ENCODE measurements at regions not wholly inside any gene's neighbourhood (a gene's known extent, or its start where the extent isn't known, plus 50 kb on each side); places are given as distances from the start of the nearest gene placed in this dataset.

DNA sequence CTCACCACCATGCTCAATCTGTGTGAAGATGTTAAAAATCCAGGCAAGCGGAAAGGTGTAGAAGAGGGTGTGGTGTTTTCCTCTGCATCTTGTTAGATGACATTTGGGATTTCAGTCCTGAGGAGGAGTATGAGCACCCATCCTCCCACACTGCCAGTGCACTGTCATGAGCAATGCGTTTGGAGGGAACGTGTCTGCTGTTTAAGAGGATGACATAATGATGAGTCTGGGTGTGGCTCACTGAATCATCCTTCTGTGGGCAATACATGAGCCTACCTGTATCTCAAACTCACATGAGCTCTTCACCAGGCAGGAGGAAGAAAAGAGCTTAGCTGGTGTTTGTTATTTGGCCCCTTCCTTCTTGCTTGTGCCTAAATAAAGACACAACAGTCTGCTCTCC is 67.9 kb upstream of the ARX start:
- H3K36me3 ChIP-seq: no peaks in the 10 kb centered on the region
- H3K9me3 ChIP-seq: peaks cover 0 to 9% of the 10 kb centered on the region in 2 donors
- TF ChIP-seq, protein P1, sequence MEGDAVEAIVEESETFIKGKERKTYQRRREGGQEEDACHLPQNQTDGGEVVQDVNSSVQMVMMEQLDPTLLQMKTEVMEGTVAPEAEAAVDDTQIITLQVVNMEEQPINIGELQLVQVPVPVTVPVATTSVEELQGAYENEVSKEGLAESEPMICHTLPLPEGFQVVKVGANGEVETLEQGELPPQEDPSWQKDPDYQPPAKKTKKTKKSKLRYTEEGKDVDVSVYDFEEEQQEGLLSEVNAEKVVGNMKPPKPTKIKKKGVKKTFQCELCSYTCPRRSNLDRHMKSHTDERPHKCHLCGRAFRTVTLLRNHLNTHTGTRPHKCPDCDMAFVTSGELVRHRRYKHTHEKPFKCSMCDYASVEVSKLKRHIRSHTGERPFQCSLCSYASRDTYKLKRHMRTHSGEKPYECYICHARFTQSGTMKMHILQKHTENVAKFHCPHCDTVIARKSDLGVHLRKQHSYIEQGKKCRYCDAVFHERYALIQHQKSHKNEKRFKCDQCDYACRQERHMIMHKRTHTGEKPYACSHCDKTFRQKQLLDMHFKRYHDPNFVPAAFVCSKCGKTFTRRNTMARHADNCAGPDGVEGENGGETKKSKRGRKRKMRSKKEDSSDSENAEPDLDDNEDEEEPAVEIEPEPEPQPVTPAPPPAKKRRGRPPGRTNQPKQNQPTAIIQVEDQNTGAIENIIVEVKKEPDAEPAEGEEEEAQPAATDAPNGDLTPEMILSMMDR (IDR thresholded peaks at IDR 0.05): no peak
- H3K27ac ChIP-seq: no peak overlapping the region
- no peaks in the 10 kb centered on the region for H3K27me3 ChIP-seq
- H3K4me3 ChIP-seq: no peak overlapping the region
- intact Hi-C loops (cut with DNase I): no loop called here
- H3K4me1 ChIP-seq: no peaks in the 10 kb centered on the region
- no peak for DNase-seq (ENCODE audit: low spot score in 2 of 2)

- no peak overlapping the region for H3K4me3 ChIP-seq
- no peak for DNase-seq (ENCODE audit: low spot score in 2 of 2)
- no peak overlapping the region for H3K27ac ChIP-seq
- no peaks in the 10 kb centered on the region for H3K27me3 ChIP-seq
- H3K9me3 ChIP-seq: no peaks in the 10 kb centered on the region
- H3K36me3 ChIP-seq: no peaks in the 10 kb centered on the region
- TF ChIP-seq, protein P1 (IDR thresholded peaks at IDR 0.05): no peak
- H3K4me1 ChIP-seq: no peaks in the 10 kb centered on the region
- intact Hi-C loops (cut with DNase I): no loop called here
Measured at GRCh38 chrX:25079020-25079419, 63.3 kb upstream of the ARX start.

DNA sequence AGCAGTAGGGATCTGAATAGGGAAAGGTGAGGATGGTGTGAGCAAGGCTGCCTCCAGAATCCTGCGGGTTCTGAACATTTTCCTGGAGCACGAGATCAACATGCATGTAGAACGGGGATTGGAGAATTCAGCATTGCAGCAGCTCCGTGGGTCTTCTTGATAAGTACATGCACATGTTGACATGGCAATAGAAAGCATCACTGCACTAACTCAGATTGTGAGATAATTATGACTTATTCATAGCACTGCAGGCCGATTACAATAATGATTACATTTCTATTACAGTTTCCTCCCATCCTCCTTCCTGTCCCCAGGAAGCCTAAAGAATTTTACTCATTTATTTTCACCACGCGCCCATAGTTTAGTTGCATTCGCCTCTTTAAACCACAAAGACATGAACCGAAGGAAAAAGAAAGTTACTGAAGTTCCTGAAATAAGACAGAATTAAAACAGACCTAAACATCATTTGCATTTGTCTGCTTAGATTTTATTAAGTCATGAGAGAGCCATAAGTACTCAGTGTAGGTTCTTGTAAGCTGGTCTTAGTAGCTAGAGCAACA is 61.3 kb upstream of the ARX start:
- no peak overlapping the region for H3K27ac ChIP-seq
- TF ChIP-seq, protein P1 (IDR thresholded peaks at IDR 0.05): no peak
- no peaks in the 10 kb centered on the region for H3K27me3 ChIP-seq
- H3K36me3 ChIP-seq: no peaks in the 10 kb centered on the region
- no peak for DNase-seq (ENCODE audit: low spot score in 2 of 2)
- H3K4me3 ChIP-seq: no peak overlapping the region
- intact Hi-C loops (cut with DNase I): no loop called here
- no peaks in the 10 kb centered on the region for H3K9me3 ChIP-seq
- no peaks in the 10 kb centered on the region for H3K4me1 ChIP-seq

DNA sequence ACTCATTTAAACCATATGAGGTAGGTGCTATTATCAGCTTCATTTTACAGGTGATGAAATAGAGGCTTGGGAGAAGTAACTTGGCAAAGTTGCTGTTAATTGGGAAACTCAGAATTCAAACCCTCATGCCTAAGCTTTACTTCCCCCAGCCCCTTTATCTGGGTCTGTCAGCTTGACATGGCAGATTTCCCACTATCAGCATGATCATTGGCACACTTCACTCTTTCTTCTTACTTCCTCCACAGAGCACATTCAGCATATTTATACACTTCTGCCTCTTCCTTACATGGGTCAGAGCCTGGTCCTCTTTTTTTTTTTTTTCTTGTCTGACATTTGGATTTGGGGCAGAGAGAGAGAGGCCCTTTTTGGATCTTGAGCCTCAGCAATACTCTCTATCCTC is 56.5 kb upstream of the ARX start:
- no peak for DNase-seq (ENCODE audit: low spot score in 2 of 2)
- TF ChIP-seq, protein P1 (IDR thresholded peaks at IDR 0.05): no peak
- Histone ChIP-seq H3K9me3 (no peaks in the 10 kb centered on the region), H3K4me1 (no peaks in the 10 kb centered on the region), H3K36me3 (no peaks in the 10 kb centered on the region), H3K4me3 (no peak overlapping the region), H3K27me3 (no peaks in the 10 kb centered on the region), H3K27ac (no peak overlapping the region)
- intact Hi-C loops (cut with DNase I): no loop called here

GRCh38 chrX:25070038-25070437 is 54.3 kb upstream of the ARX start:
- H3K27me3 ChIP-seq: no peaks in the 10 kb centered on the region
- DNase-seq (ENCODE audit: low spot score in 2 of 2): no peak
- no peaks in the 10 kb centered on the region for H3K36me3 ChIP-seq
- no peaks in the 10 kb centered on the region for H3K4me1 ChIP-seq
- no peaks in the 10 kb centered on the region for H3K9me3 ChIP-seq
- intact Hi-C loops (cut with DNase I): no loop called here
- TF ChIP-seq, protein P1 (IDR thresholded peaks at IDR 0.05): no peak
- H3K27ac ChIP-seq: no peak overlapping the region
- H3K4me3 ChIP-seq: no peak overlapping the region

- intact Hi-C loops (cut with DNase I): no loop called here
- Histone ChIP-seq H3K36me3 (no peaks in the 10 kb centered on the region), H3K9me3 (no peaks in the 10 kb centered on the region), H3K4me3 (no peak overlapping the region), H3K27me3 (no peaks in the 10 kb centered on the region), H3K27ac (no peak overlapping the region), H3K4me1 (no peaks in the 10 kb centered on the region)
- TF ChIP-seq, protein P1 (IDR thresholded peaks at IDR 0.05): no peak
- DNase-seq (ENCODE audit: low spot score in 2 of 2): no peak
Measured at GRCh38 chrX:25069209-25069608, 53.4 kb upstream of the ARX start.

Measured in ascending aorta (tissue), 2 donors.